CD14-positive monocyte (primary cell): ENCODE measurements at regions not wholly inside any gene's neighbourhood (a gene's known extent, or its start where the extent isn't known, plus 50 kb on each side); places are given as distances from the start of the nearest gene placed in this dataset.

Experiments
- DNase-seq, 3 donors: peaks; one replicate each; pipeline ENCODE4 v3.0.0-alpha.2; 2011 to 2022
- H2AFZ ChIP-seq: 2 replicates; pipeline ENCODE4 v1.6.0; 2012; ENCODE audit warnings: mild to moderate bottlenecking, low read depth, low read length, inconsistent platforms; ENCODE audit not compliant: insufficient read depth, poor library complexity, severe bottlenecking
- H3K27ac ChIP-seq, 2 donors: 1 replicate in 1 of 2; 2 replicates in 1 of 2; pipeline ENCODE4 v1.5.1; 2012 to 2013; ENCODE audit warnings: low read length in 2 of 2, control low read depth in 1 of 2, inconsistent platforms in 1 of 2, low read depth in 1 of 2, mild to moderate bottlenecking in 1 of 2
- H3K27me3 ChIP-seq, 2 donors: one replicate each; pipeline versions ENCODE4 v1.6.0 to v1.6.1; 2011 to 2013; ENCODE audit warnings: low read length in 2 of 2; ENCODE audit not compliant: control insufficient read depth in 2 of 2, insufficient read depth in 2 of 2
- H3K36me3 ChIP-seq, 2 donors: replicated peaks in 1 of 2; 1 replicate in 1 of 2; 2 replicates in 1 of 2; pipeline versions ENCODE4 v1.5.1 to v1.6.1; 2012 to 2013; ENCODE audit warnings: low read length in 2 of 2, control low read depth in 1 of 2, inconsistent platforms in 1 of 2, mild to moderate bottlenecking in 1 of 2; ENCODE audit not compliant: insufficient read depth in 2 of 2, control insufficient read depth in 1 of 2
- H3K4me1 ChIP-seq, 2 donors: 1 replicate in 1 of 2; 2 replicates in 1 of 2; pipeline versions ENCODE4 v1.5.1 to v1.6.1; 2012 to 2013; ENCODE audit warnings: low read length in 2 of 2, control low read depth in 1 of 2, inconsistent platforms in 1 of 2, mild to moderate bottlenecking in 1 of 2, moderate library complexity in 1 of 2; ENCODE audit not compliant: insufficient read depth in 2 of 2, control insufficient read depth in 1 of 2
- H3K4me2 ChIP-seq: replicated peaks from 2 replicates; pipeline ENCODE3; 2012; ENCODE audit warnings: low read length, moderate library complexity, mild to moderate bottlenecking; ENCODE audit not compliant: poor library complexity, severe bottlenecking; ENCODE audit errors: extremely low read depth
- H3K4me3 ChIP-seq, 3 experiments: fragments of 200-600 bp in 1 of 3; sonication (generic) in 1 of 3; replicated peaks in 1 of 3; 1 replicate in 2 of 3; 2 replicates in 1 of 3; pipeline ENCODE4 v1.5.1; 2011 to 2013; ENCODE audit warnings: low read length in 3 of 3, mild to moderate bottlenecking in 3 of 3, control low read depth in 2 of 3, low read depth in 2 of 3, inconsistent platforms in 1 of 3, moderate library complexity in 1 of 3
- H3K79me2 ChIP-seq: 2 replicates; pipeline ENCODE4 v1.6.0; 2012; ENCODE audit warnings: mild to moderate bottlenecking, control low read depth, inconsistent platforms, low read length, moderate library complexity; ENCODE audit not compliant: insufficient read depth
- H3K9ac ChIP-seq: 2 replicates; pipeline ENCODE4 v1.6.0; 2017; ENCODE audit warnings: low read length, mild to moderate bottlenecking; ENCODE audit not compliant: insufficient read depth, poor library complexity, severe bottlenecking
- H3K9me3 ChIP-seq, 2 donors: replicated peaks in 1 of 2; 1 replicate in 1 of 2; 2 replicates in 1 of 2; pipeline versions ENCODE4 v1.5.1 to v1.6.1; 2012 to 2013; ENCODE audit warnings: low read length in 2 of 2, control low read depth in 1 of 2; ENCODE audit not compliant: control insufficient read depth in 1 of 2, insufficient read depth in 1 of 2
- H4K20me1 ChIP-seq: 2 replicates; pipeline ENCODE4 v1.6.0; 2012; ENCODE audit warnings: mild to moderate bottlenecking, low read length, control low read depth, moderate library complexity; ENCODE audit not compliant: insufficient read depth
- H3K27ac Mint-ChIP-seq, 7 donors: one replicate each; pipeline ENCODE4 v1.8.0; 2020; ENCODE audit warnings: mild to moderate bottlenecking in 7 of 7, mixed read lengths in 7 of 7, moderate library complexity in 6 of 7, inconsistent platforms in 2 of 7
- H3K27me3 Mint-ChIP-seq, 3 donors: one replicate each; pipeline ENCODE4 v1.8.0; 2021 to 2022; ENCODE audit warnings: low read depth in 3 of 3, mild to moderate bottlenecking in 3 of 3, mixed read lengths in 3 of 3, moderate library complexity in 3 of 3, inconsistent platforms in 1 of 3
- H3K36me3 Mint-ChIP-seq, 2 donors: one replicate each; pipeline ENCODE4 v1.8.0; 2020; ENCODE audit warnings: mixed read lengths in 2 of 2, inconsistent platforms in 1 of 2, mild to moderate bottlenecking in 1 of 2
- H3K4me1 Mint-ChIP-seq: one replicate; pipeline ENCODE4 v1.8.0; 2020; ENCODE audit warnings: mild to moderate bottlenecking, mixed read lengths
- H3K4me3 Mint-ChIP-seq, 2 donors: one replicate each; pipeline ENCODE4 v1.8.0; 2020; ENCODE audit warnings: mild to moderate bottlenecking in 2 of 2, mixed read lengths in 2 of 2, moderate library complexity in 1 of 2
- H3K9me3 Mint-ChIP-seq, 7 donors: one replicate each; pipeline ENCODE4 v1.8.0; 2020 to 2022; ENCODE audit warnings: mixed read lengths in 7 of 7, mild to moderate bottlenecking in 6 of 7, moderate library complexity in 6 of 7, inconsistent platforms in 2 of 7
- intact Hi-C, 2 donors: fragments of 100-400 bp; cut with micrococcal nuclease; formaldehyde crosslinking; loops; one replicate each; pipeline versions ENCODE4 v1.15.0 to v1.15.1; 2023
- TF ChIP-seq, protein P1 (sequence below): fragments of 200-600 bp; IDR thresholded peaks from one replicate; pipeline ENCODE4 v1.8.0; 2022; ENCODE audit warnings: antibody characterized with exemption, mild to moderate bottlenecking

DNA sequence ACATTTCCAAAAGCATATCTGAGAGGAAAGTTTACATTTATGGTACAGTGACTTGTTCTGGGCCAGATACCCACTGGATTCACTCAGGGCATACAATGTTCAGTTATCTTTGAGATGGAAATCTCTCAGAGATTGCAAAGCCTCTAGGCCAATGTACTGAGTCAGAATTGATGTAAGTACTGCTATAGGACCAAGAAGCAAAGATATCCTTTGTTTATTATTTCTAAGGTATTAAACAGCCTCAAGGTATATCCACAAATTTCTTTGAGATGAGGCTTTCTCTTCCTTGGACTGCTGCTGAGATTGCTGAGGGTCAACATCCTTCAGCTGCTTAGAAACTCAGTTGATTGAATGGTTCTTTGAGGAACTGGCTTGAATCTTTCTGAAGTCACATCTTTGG is 484.0 kb downstream of the METTL15 start:
- H3K4me1 Mint-ChIP-seq, result no peaks in the 10 kb centered on the region
- Histone ChIP-seq H3K79me2 (no peaks in the 10 kb centered on the region), H3K4me1 (no peaks in the 10 kb centered on the region), H3K36me3 (no peaks in the 10 kb centered on the region), H3K9me3 (no peaks in the 10 kb centered on the region), H3K4me3 (no peak overlapping the region), H4K20me1 (no peaks in the 10 kb centered on the region), H3K9ac (no peak overlapping the region), H3K27me3 (no peaks in the 10 kb centered on the region), H2AFZ (no peak overlapping the region), H3K27ac (no peak overlapping the region), H3K4me2 (no peak overlapping the region)
- no peak for DNase-seq
- no peaks in the 10 kb centered on the region for H3K27me3 Mint-ChIP-seq
- H3K27ac Mint-ChIP-seq, result no peak overlapping the region
- H3K9me3 Mint-ChIP-seq, result peaks cover 0 to 6% (median 0%) of the 10 kb centered on the region in 7 donors
- TF ChIP-seq, protein P1, sequence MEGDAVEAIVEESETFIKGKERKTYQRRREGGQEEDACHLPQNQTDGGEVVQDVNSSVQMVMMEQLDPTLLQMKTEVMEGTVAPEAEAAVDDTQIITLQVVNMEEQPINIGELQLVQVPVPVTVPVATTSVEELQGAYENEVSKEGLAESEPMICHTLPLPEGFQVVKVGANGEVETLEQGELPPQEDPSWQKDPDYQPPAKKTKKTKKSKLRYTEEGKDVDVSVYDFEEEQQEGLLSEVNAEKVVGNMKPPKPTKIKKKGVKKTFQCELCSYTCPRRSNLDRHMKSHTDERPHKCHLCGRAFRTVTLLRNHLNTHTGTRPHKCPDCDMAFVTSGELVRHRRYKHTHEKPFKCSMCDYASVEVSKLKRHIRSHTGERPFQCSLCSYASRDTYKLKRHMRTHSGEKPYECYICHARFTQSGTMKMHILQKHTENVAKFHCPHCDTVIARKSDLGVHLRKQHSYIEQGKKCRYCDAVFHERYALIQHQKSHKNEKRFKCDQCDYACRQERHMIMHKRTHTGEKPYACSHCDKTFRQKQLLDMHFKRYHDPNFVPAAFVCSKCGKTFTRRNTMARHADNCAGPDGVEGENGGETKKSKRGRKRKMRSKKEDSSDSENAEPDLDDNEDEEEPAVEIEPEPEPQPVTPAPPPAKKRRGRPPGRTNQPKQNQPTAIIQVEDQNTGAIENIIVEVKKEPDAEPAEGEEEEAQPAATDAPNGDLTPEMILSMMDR, result no peak
- H3K4me3 Mint-ChIP-seq, result no peak overlapping the region
- intact Hi-C loops, result no loop called here
- no peaks in the 10 kb centered on the region for H3K36me3 Mint-ChIP-seq

- no peaks in the 10 kb centered on the region for H3K27me3 Mint-ChIP-seq
These were observed 476.8 kb downstream of the METTL15 start for GRCh38 chr11:28584992-28585391.

More at GRCh38 chr11:28584992-28585391, 476.8 kb downstream of the METTL15 start:
- H3K4me3 Mint-ChIP-seq, result no peak overlapping the region
- no peaks in the 10 kb centered on the region for H3K4me1 Mint-ChIP-seq
- H3K4me1 ChIP-seq, result no peaks in the 10 kb centered on the region
- intact Hi-C loops, result no loop called here
- H3K27me3 ChIP-seq, result no peaks in the 10 kb centered on the region
- no peak overlapping the region for H3K4me3 ChIP-seq
- no peaks in the 10 kb centered on the region for H4K20me1 ChIP-seq
- H3K9me3 Mint-ChIP-seq, result peaks cover 0 to 7% (median 0%) of the 10 kb centered on the region in 7 donors
- H3K9me3 ChIP-seq, result no peaks in the 10 kb centered on the region
- H3K27ac ChIP-seq, result no peak overlapping the region
- no peaks in the 10 kb centered on the region for H3K36me3 Mint-ChIP-seq
- H3K9ac ChIP-seq, result no peak overlapping the region
- no peak overlapping the region for H3K27ac Mint-ChIP-seq
- H3K36me3 ChIP-seq, result no peaks in the 10 kb centered on the region
- TF ChIP-seq, protein P1, result no peak
- no peak overlapping the region for H2AFZ ChIP-seq
- H3K4me2 ChIP-seq, result no peak overlapping the region
- H3K79me2 ChIP-seq, result no peaks in the 10 kb centered on the region
- DNase-seq, result no peak
